H1 (cell line): ENCODE measurements at regions not wholly inside any gene's neighbourhood (a gene's known extent, or its start where the extent isn't known, plus 50 kb on each side); places are given as distances from the start of the nearest gene placed in this dataset.

Experiments used
- CTCF ChIA-PET: fragments of 300-600 bp; sonication (Branson Sonifier 250); formaldehyde crosslinking; loops from one replicate; lab custom pipeline; 2021; ENCODE audit not compliant: partially characterized antibody; lab: Charles Lee
- POLR2A ChIA-PET: fragments of 300-600 bp; sonication (Branson Sonifier 250); formaldehyde crosslinking; loops from one replicate; lab custom pipeline; 2021; ENCODE audit warnings: inconsistent platforms; ENCODE audit not compliant: partially characterized antibody; lab: Charles Lee
- DNase-seq, 2 experiments: peaks; one replicate each; pipeline versions ENCODE4 v3.0.0 to v3.0.0-alpha.2; 2010 to 2022; ENCODE audit warnings: low spot score in 2 of 2, low read depth in 1 of 2, mixed read lengths in 1 of 2
- FAIRE-seq: peaks from 2 replicates; lab custom pipeline; 2011; peaks lifted over from hg19 to GRCh38; lab: Jason Lieb, UNC
- H2AFZ ChIP-seq: 2 replicates; pipeline ENCODE4 v1.8.1; 2012; ENCODE audit warnings: low read length, inconsistent platforms
- H2AK5ac ChIP-seq: 2 replicates; pipeline ENCODE4 v1.6.1; 2013; ENCODE audit warnings: low read depth, low read length
- H2BK120ac ChIP-seq: replicated peaks from 2 replicates; pipeline ENCODE3; 2013; ENCODE audit warnings: low read depth, low read length, inconsistent platforms
- H2BK12ac ChIP-seq: 2 replicates; pipeline ENCODE4 v1.6.1; 2013; ENCODE audit warnings: low read depth, low read length
- H2BK15ac ChIP-seq: 2 replicates; pipeline ENCODE4 v1.6.1; 2013; ENCODE audit warnings: low read length
- H2BK20ac ChIP-seq: 2 replicates; pipeline ENCODE4 v1.6.1; 2013; ENCODE audit warnings: low read length
- H2BK5ac ChIP-seq: 2 replicates; pipeline ENCODE4 v1.6.1; 2013; ENCODE audit warnings: low read depth, low read length
- H3K14ac ChIP-seq: 2 replicates; pipeline ENCODE4 v1.6.1; 2013; ENCODE audit warnings: inconsistent platforms; ENCODE audit not compliant: insufficient read length
- H3K18ac ChIP-seq: 2 replicates; pipeline ENCODE4 v1.6.1; 2013; ENCODE audit warnings: low read length; ENCODE audit errors: extremely low read depth
- H3K23ac ChIP-seq: 2 replicates; pipeline ENCODE4 v1.6.1; 2013; ENCODE audit warnings: inconsistent platforms; ENCODE audit not compliant: insufficient read length
- H3K23me2 ChIP-seq: 2 replicates; pipeline ENCODE4 v1.6.1; 2013; ENCODE audit warnings: low read depth, low read length
- H3K27ac ChIP-seq: 2 replicates; pipeline ENCODE4 v1.6.1; 2011; ENCODE audit warnings: low read depth, low read length, inconsistent platforms
- H3K27me3 ChIP-seq, 4 experiments: replicated peaks in 1 of 4; 1 replicate in 1 of 4; 2 replicates in 3 of 4; pipeline versions ENCODE4 v1.6.1 to v1.8.1; 2011 to 2013; ENCODE audit warnings: low read length in 3 of 4, mild to moderate bottlenecking in 3 of 4, inconsistent platforms in 2 of 4, mixed read lengths in 2 of 4, moderate library complexity in 1 of 4; ENCODE audit not compliant: control insufficient read depth in 3 of 4, insufficient read depth in 3 of 4; ENCODE audit errors: extremely low read depth in 1 of 4
- H3K36me3 ChIP-seq, 4 experiments: 2 replicates each; pipeline versions ENCODE4 v1.6.1 to v1.8.1; 2011 to 2013; ENCODE audit warnings: mild to moderate bottlenecking in 4 of 4, low read length in 3 of 4, moderate library complexity in 2 of 4, control low read depth in 1 of 4, inconsistent platforms in 1 of 4; ENCODE audit not compliant: insufficient read depth in 4 of 4, control insufficient read depth in 2 of 4
- H3K4ac ChIP-seq: replicated peaks from 2 replicates; pipeline ENCODE3; 2013; ENCODE audit warnings: low read length, low read depth, mixed read lengths, inconsistent platforms; ENCODE audit not compliant: insufficient read length
- H3K4me1 ChIP-seq, 4 experiments: replicated peaks in 1 of 4; 1 replicate in 1 of 4; 2 replicates in 3 of 4; pipeline versions ENCODE4 v1.6.1 to v1.8.1; 2011 to 2013; ENCODE audit warnings: low read length in 3 of 4, inconsistent platforms in 2 of 4, mixed read lengths in 1 of 4; ENCODE audit not compliant: insufficient read depth in 4 of 4, control insufficient read depth in 3 of 4
- H3K4me2 ChIP-seq, 2 experiments: 2 replicates each; pipeline versions ENCODE4 v1.6.1 to v1.8.1; 2011 to 2013; ENCODE audit warnings: low read depth in 2 of 2, low read length in 2 of 2, control low read depth in 1 of 2, inconsistent platforms in 1 of 2, mild to moderate bottlenecking in 1 of 2; ENCODE audit not compliant: insufficient read depth in 1 of 2
- H3K4me3 ChIP-seq, 4 experiments: fragments of 200-600, 300-600 bp in 1 of 4; sonication (generic), shearing (Covaris generic), sonication (Bioruptor Twin) in 1 of 4; 2 replicates each; pipeline versions ENCODE4 v1.5.1 to v1.8.1; 2011 to 2016; ENCODE audit warnings: low read length in 4 of 4, low read depth in 3 of 4, control low read depth in 2 of 4, inconsistent platforms in 2 of 4, mild to moderate bottlenecking in 2 of 4, mixed read lengths in 1 of 4, moderate library complexity in 1 of 4; ENCODE audit not compliant: insufficient read depth in 2 of 4; ENCODE audit errors: extremely low read depth in 1 of 4
- H3K56ac ChIP-seq: replicated peaks from 2 replicates; pipeline ENCODE3; 2013; ENCODE audit warnings: low read depth, mild to moderate bottlenecking, mixed read lengths, low read length, inconsistent platforms; ENCODE audit not compliant: insufficient read length
- H3K79me1 ChIP-seq: 2 replicates; pipeline ENCODE4 v1.6.1; 2013; ENCODE audit warnings: low read depth, low read length, control low read depth
- H3K79me2 ChIP-seq, 2 experiments: 2 replicates each; pipeline versions ENCODE4 v1.6.1 to v1.8.1; 2012 to 2013; ENCODE audit warnings: low read length in 2 of 2, mild to moderate bottlenecking in 2 of 2, inconsistent platforms in 1 of 2; ENCODE audit not compliant: insufficient read depth in 2 of 2, control insufficient read depth in 1 of 2
- H3K9ac ChIP-seq, 4 experiments: replicated peaks in 1 of 4; 1 replicate in 1 of 4; 2 replicates in 3 of 4; pipeline versions ENCODE4 v1.6.1 to v1.8.1; 2011 to 2013; ENCODE audit warnings: low read depth in 3 of 4, low read length in 3 of 4, control low read depth in 2 of 4, mild to moderate bottlenecking in 2 of 4, moderate library complexity in 2 of 4, inconsistent platforms in 1 of 4; ENCODE audit errors: extremely low read depth in 1 of 4
- H3K9me3 ChIP-seq, 2 experiments: 2 replicates each; pipeline versions ENCODE4 v1.6.1 to v1.8.1; 2012 to 2013; ENCODE audit warnings: mild to moderate bottlenecking in 2 of 2, moderate library complexity in 2 of 2, control low read depth in 1 of 2, inconsistent platforms in 1 of 2, low read depth in 1 of 2, low read length in 1 of 2, mixed read lengths in 1 of 2; ENCODE audit not compliant: insufficient read depth in 2 of 2
- H4K20me1 ChIP-seq, 2 experiments: replicated peaks in 1 of 2; 2 replicates each; pipeline versions ENCODE3 to v1.8.1; 2011 to 2013; ENCODE audit warnings: inconsistent platforms in 2 of 2, low read length in 2 of 2, mild to moderate bottlenecking in 1 of 2; ENCODE audit not compliant: insufficient read depth in 2 of 2, control insufficient read depth in 1 of 2
- H4K5ac ChIP-seq: 2 replicates; pipeline ENCODE4 v1.6.1; 2013; ENCODE audit warnings: low read length, low read depth, mixed read lengths, inconsistent platforms; ENCODE audit not compliant: insufficient read length
- H4K8ac ChIP-seq: 2 replicates; pipeline ENCODE4 v1.8.0; 2013; ENCODE audit warnings: mild to moderate bottlenecking, moderate library complexity, low read length, inconsistent platforms; ENCODE audit not compliant: insufficient read depth; ENCODE audit errors: extremely low read depth
- H4K91ac ChIP-seq: replicated peaks from 2 replicates; pipeline ENCODE3; 2013; ENCODE audit warnings: low read length, mixed read lengths, inconsistent platforms; ENCODE audit not compliant: insufficient read length
- BACH1 ChIP-seq: IDR thresholded peaks from 2 replicates; pipeline ENCODE4 v1.6.1; 2012; ENCODE audit warnings: low read length, improper control_type of control experiment
- BCL11A ChIP-seq, 2 experiments: IDR thresholded peaks; one replicate each; pipeline ENCODE4 v1.6.1; 2011; ENCODE audit warnings: low read depth in 2 of 2, low read length in 2 of 2, mild to moderate bottlenecking in 2 of 2
- BRCA1 ChIP-seq: IDR thresholded peaks from 2 replicates; pipeline ENCODE4 v1.6.1; 2012; ENCODE audit warnings: low read depth, low read length, improper control_type of control experiment
- FOSL1 ChIP-seq: IDR thresholded peaks from 2 replicates; pipeline ENCODE4 v1.6.1; 2011; ENCODE audit warnings: mild to moderate bottlenecking, low read depth, low read length, moderate library complexity; ENCODE audit not compliant: insufficient read depth
- JUND ChIP-seq: IDR thresholded peaks from 2 replicates; pipeline ENCODE4 v1.6.1; 2011; ENCODE audit warnings: mild to moderate bottlenecking, improper control_type of control experiment, low read length
- MAFK ChIP-seq: IDR thresholded peaks from 2 replicates; pipeline ENCODE4 v1.6.1; 2012; ENCODE audit warnings: low read depth, mild to moderate bottlenecking, improper control_type of control experiment, low read length
- NANOG ChIP-seq: IDR thresholded peaks from 2 replicates; pipeline ENCODE4 v1.6.1; 2011; ENCODE audit warnings: low read length, low read depth, mild to moderate bottlenecking, inconsistent platforms; ENCODE audit not compliant: insufficient read depth, poor library complexity, severe bottlenecking
- RNF2 ChIP-seq: fragments of 200-900, 300-1000 bp; sonication (generic); IDR thresholded peaks from 2 replicates; pipeline ENCODE4 v1.7.1; 2016; ENCODE audit warnings: borderline replicate concordance, low read depth, mild to moderate bottlenecking, antibody characterized with exemption, low read length; ENCODE audit not compliant: poor library complexity, severe bottlenecking; ENCODE audit errors: missing control alignments
- RXRA ChIP-seq: IDR thresholded peaks from 2 replicates; pipeline ENCODE4 v1.6.1; 2011; ENCODE audit warnings: low read depth, mild to moderate bottlenecking, low read length, moderate library complexity; ENCODE audit not compliant: insufficient read depth
- SUZ12 ChIP-seq: fragments of 200-600 bp; sonication (generic); IDR thresholded peaks from 2 replicates; pipeline ENCODE4 v1.6.1; 2012; ENCODE audit warnings: mild to moderate bottlenecking, inconsistent platforms, low read length, moderate library complexity, mixed read lengths
- TAF7 ChIP-seq: optimal IDR thresholded peaks from 2 replicates; pipeline ENCODE3; 2011; ENCODE audit warnings: low read depth, mild to moderate bottlenecking, inconsistent platforms, low read length, moderate library complexity, borderline replicate concordance
- TBP ChIP-seq: IDR thresholded peaks from 2 replicates; pipeline ENCODE4 v1.6.1; 2011; ENCODE audit warnings: low read depth, low read length, improper control_type of control experiment
- WGBS, 2 experiments: shearing (Covaris generic) in 1 of 2; methylation state at CpG; one replicate each; pipeline versions ENCODE4 v1.1.6 to v1.1.7; 2013 to 2015; ENCODE audit warnings: low lambda C conversion rate in 2 of 2, mixed read lengths in 2 of 2, inconsistent platforms in 1 of 2, low coverage in 1 of 2, missing lambda C conversion rate in 1 of 2; ENCODE audit not compliant: insufficient replicate concordance in 2 of 2, insufficient coverage in 1 of 2, insufficient read length in 1 of 2; ENCODE audit errors: extremely low coverage in 1 of 2, missing lambda C conversion rate in 1 of 2; 5-methylcytosine and 5-hydroxymethylcytosine counted together

- Histone ChIP-seq H4K20me1 (no peaks in the 10 kb centered on the region), H3K36me3 (no peaks in the 10 kb centered on the region), H3K14ac (no peak overlapping the region), H3K23me2 (no peaks in the 10 kb centered on the region), H2AK5ac (no peak overlapping the region), H2BK20ac (no peak overlapping the region), H2BK12ac (no peak overlapping the region), H3K18ac (no peak overlapping the region), H3K23ac (no peak overlapping the region), H3K79me1 (no peaks in the 10 kb centered on the region), H3K4me3 (no peak overlapping the region), H3K79me2 (no peaks in the 10 kb centered on the region), H2AFZ (no peak overlapping the region), H4K8ac (no peak overlapping the region), H3K27me3 (no peaks in the 10 kb centered on the region), H2BK15ac (no peak overlapping the region), H4K5ac (no peak overlapping the region), H3K4me1 (no peaks in the 10 kb centered on the region), H4K91ac (no peak overlapping the region), H3K27ac (no peak overlapping the region), H2BK5ac (no peak overlapping the region), H3K4me2 (no peak overlapping the region), H3K9me3 (no peaks in the 10 kb centered on the region), H3K56ac (no peak overlapping the region), H2BK120ac (no peak overlapping the region), H3K9ac (no peak overlapping the region), H3K4ac (no peak overlapping the region)
- DNase-seq = no peak
- ChIA-PET CTCF (no interaction called here), POLR2A (no interaction called here)
- 94% methylated on average over 2 of the region's 2 CpGs; no CpG with 5 or more reads in 1 of the 2 experiments for WGBS, 2 experiments
- FAIRE-seq = no peak
- TF ChIP-seq BRCA1 (no peak), JUND (no peak), NANOG (no peak), RXRA (no peak), RNF2 (no peak), BACH1 (no peak), MAFK (no peak), FOSL1 (no peak), BCL11A (IDR thresholded peaks at IDR 0.05; ENCODE audit: low read depth in 2 of 2, low read length in 2 of 2) (no peak), TBP (no peak), SUZ12 (no peak), TAF7 (no peak)
Measured at GRCh38 chr3:176206809-176207208, 990.5 kb downstream of the TBL1XR1 start.
